Activated CD8-positive, alpha-beta memory T cell treated with anti-CD3 and anti-CD28 coated beads, Interleukin-2, amount 50 U/mL, for 4 hours (primary cell): ENCODE measurements at regions not wholly inside any gene's neighbourhood (a gene's known extent, or its start where the extent isn't known, plus 50 kb on each side); places are given as distances from the start of the nearest gene placed in this dataset.

Experiments
- DNase-seq: peaks from one replicate; pipeline ENCODE4 v3.0.0-alpha.2; 2020

DNA sequence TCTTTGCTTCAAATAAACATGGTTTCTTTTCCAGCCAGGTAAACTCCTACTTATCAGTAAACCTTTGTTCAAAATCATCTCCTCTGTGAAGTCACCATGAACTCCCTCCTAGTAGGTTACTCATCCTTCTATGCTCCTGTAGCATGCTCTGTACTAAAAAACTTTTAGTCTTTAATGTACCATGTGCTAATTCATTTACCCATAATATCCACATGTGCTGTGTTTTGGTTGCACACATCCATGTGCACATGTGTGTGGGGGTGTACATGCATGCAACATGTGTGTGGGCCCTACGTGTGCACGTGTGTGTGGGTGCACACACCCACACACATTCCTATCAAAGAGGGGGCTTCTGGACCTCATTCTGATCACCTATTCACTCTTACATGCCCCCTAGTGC, 259.9 kb upstream of the SP4 start:
- no peak for DNase-seq

- DNase-seq: no peak
Measured at GRCh38 chr7:21169667-21170580, 258.0 kb upstream of the SP4 start.

GRCh38 chr7:21172800-21173199, 255.1 kb upstream of the SP4 start:
- no peak for DNase-seq

DNA sequence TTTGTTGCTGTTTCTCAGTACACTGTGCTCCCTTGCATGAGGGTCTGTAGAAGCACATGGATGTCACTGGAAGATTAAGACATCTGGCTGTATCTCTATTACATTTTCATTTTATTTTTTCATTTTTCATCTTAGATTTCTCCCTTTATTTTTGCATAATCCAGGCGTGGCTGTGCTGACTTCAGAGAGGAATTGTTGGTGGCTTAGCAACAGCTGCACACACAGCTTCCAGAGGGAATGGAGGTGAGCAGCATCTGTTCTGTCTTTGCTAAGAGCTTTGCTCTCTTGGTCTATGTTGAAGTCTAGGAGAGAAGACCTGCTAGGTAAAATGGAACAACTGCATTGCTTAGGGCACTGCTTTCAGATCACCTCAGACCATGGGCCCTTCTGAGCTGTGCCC, 254.4 kb upstream of the SP4 start:
- no peak for DNase-seq

DNA sequence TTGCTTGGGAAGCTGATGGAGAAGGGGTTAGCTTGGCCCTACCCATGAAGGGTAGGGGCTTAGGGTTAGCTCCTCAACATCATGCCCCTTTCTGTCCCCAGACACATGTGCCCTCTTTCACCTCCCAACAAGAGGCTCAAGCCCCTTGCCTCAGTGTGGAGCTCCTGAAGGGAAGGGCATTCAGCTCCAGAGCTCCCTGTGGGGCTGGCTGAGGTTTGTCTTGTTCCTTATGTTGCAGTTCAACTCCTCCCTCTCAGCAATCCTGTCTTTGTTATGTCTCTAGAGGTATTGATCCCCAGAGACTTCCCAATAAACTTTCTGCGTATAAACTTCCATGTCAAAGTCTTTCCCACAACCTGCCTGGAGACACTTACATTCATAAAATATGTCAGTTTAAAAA, 252.2 kb upstream of the SP4 start:
- DNase-seq: no peak

DNA sequence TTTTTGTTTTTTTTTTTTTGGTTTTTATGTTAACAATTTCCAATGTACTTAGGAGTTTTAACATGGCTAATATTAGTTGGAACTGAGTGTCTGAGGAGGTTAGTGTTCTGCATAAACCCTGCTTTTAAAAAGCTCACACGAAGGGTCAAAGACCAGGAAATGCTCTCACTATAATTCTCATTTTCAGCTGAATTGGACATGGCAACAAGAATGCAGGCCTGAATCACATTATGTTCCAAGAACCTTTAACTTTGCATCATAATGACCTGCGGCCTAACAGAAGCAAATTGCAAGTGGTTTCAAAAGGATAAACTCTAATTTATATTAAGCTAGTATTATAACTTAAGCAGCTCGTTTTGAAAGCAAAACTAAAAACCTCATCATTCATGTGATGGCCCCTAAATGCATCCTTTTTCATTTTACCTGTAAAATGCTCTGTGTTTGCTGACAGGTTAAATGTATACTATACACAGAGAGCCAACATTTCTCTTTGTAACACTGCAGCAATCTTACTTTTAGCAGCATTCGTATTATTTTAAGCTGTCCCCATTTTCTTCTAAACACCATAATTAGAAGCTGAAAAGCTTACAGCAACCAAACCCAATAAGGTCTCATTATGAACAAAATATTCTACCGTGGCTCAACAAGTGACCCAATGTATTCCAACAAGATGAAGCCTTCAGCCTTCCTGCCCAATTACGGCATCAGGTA, 242.8 kb upstream of the SP4 start:
- no peak for DNase-seq

- no peak for DNase-seq
Measured at GRCh38 chr7:21185653-21186265, 242.1 kb upstream of the SP4 start.

DNA sequence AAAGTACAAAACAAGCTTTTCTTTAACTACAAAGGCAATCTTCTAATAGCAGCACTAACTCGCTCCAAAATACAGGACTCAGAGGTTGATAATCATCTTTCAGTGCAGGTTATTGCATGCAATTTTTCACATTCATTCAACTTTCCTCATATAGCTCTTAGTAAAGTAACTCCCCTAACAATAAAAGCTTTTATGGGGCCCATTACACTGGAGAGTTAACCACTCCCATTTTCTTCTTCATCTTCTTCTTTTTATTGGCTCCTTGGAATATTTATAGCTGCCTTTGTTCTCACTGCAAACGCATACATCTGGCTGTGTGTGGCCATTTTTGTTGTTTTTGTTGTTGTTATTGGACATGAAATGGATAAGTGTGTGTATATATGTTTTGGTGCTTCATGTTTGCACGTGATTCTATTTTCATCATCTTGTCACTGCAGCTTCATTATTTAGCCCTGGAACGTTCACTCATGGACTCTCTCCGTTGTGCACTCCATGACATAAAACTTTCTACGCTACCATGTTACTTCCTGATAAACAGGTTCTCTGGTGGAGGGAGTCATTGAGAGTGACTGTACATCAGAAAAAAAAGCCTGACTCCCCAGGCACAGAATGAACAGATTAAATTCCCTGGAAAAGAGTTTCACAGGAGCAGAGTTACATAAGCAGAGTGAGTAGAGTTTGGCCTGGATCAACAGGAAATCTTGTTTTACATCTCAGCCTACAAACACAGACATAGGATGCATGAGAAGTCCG, 236.4 kb upstream of the SP4 start:
- DNase-seq: no peak

DNA sequence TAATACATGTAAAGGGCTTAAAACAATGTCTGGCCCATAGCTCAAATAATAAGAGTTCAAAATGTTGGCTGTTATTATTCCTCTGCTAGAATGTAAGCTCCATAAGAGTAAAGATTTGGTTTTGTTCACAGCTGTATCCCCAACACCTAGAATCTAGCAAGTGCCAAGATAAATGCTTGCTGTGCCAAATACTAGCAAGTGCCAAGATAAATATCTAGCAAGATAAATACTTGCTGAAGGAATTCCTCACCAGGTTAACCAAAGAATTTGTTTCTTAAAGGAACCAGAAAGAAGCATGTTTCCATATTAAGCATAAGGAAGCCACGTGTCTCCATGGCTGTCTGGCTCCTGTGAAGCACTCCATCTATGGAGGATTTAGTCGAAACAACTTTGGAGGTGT, 235.2 kb upstream of the SP4 start:
- DNase-seq: no peak

DNA sequence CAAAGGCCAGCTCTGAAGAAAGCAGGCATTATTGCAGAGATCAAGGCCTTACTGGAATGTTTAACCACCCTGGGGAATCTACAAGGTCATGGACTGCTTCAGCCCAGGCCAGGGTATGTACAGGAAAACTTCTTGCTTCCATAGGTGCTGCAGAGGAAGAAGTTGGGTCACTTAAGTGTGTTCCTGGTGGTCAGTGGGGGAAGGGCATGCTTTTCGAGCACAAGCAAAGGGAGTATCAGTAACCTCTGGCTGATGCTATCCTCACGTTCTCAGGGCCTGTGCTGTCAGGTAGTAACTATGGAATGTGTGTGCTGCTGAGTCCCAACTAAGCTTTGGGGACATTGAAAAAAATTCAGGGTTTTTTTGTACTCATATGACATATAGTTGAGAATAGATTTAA, 234.0 kb upstream of the SP4 start:
- no peak for DNase-seq

GRCh38 chr7:21194936-21195335, 232.9 kb upstream of the SP4 start:
- DNase-seq: no peak

DNA sequence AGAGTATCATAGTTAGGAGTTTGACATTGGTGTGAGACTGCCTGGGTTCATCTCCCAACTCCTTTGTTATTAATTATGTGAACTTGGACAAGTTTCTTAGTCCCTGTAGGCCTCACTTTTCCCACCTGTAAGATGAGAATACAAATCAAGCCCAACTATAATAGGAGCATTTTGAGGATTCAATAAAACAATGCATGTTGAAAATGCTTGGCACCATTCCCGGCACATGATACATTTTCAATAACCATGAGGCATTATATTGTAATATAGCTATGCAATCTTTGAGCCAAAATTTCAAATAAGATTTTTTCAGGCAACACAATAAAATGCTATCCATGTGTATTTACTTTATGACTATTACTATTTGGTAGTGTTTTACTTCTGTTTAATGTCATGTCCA, 229.0 kb upstream of the SP4 start:
- no peak for DNase-seq

DNA sequence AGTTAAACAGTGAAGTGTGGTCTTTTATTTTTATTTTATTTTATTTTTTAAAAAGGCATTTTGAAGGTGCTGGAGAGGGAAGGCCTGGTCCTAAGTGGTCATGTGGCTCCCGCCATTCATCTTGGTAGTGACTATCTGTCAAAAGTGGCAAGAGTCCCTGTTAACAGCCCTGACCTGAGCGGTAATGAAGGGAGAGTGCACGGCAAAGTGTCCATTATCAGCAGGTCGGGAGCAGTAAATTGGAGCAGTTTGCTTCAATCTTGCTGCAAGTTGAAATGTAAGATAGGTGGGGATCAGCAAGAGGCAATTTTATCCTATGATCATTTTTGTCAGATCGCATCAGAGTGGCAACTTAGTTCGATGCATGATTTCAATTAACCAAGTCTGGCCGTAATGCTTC, 227.4 kb upstream of the SP4 start:
- no peak for DNase-seq

DNA sequence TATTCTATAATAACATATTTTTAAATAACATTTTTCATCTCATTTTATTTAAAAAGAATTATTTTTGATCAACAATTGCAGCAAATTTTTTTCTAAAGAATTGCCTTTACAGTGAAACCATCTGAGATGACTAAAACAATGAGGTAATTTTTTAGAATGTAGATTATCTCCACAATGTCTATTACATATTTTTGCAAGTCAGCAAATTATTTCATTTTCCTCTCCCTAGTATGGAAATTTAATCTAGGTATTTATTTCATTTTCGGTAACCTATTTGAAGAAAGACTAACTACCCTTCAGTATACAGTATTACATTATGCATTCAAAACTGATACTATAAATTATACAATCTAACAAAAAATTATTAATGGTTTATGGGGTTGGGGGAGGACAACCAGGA, 213.2 kb upstream of the SP4 start:
- no peak for DNase-seq

DNA sequence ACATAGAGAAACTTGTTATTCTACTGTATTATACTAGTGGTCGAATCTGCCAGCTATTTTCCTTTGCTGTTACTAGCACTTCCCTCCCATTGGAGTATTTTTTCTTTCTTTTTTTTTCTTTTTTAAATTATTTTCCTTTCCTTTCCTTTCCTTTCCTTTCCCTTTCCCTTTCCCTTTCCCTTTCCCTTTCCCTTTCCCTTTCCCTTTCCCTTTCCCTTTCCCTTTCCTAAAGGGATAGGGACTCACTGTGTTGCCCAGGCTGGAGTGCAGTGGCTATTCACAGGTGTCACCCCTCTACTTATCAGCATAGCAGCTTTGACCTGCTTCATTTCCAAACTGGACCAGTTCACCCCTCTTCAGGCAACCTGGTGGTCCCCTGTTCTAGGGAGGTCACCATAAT, 212.6 kb upstream of the SP4 start:
- no peak for DNase-seq

GRCh38 chr7:21217365-21217764, 210.5 kb upstream of the SP4 start:
- DNase-seq: no peak

DNA sequence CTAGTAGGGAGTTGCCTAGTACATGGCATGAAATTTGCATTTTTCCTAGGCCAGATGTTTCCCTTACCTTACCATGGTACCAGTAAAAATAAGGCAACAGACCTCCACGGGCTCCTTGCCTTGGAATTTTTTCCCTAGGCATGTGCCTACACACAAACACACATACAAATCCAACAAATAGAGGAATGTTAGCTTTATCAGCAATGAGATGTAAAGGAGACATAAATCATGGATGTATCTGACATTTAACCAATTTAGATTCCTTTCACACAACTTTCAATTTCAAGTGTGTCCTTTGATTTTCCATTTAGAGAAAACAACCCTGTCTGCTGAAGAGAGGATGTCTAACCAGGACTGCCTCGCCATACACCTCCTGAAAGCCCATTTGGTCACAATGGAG, 209.7 kb upstream of the SP4 start:
- DNase-seq: no peak

GRCh38 chr7:21221130-21221529, 206.8 kb upstream of the SP4 start:
- no peak for DNase-seq

DNA sequence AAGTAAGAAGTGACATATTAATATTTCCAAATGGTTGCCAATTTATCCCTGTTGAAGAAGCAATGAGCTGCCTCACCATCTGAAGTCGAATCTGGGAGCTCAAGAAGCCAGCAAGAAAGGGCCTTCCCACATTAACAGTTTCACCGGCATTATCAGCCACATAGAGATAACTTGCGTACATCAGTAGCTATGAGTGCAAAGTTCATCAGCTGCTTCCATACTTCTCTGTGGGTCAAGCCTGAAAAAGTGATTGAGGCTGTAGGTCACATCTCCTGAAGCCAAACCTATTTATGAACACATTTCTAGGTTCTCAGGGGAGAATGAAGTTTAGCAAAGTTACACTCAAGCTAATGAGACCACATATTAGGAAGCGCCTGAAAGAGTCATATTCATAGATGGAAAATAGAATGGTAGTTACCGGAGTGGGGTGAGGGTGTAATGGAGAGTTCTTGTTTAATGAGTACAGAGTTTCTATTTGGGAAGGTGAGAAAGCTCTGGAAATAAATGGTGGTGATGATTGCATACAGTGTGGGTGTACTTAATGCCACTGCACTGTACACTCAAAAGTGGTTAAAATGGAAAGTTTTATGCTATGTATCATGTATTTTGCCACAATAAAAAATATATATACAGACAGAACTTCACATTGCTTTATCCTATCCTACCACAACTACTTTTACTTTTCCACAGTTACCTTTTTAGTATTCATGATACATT, 189.3 kb upstream of the SP4 start:
- no peak for DNase-seq

DNA sequence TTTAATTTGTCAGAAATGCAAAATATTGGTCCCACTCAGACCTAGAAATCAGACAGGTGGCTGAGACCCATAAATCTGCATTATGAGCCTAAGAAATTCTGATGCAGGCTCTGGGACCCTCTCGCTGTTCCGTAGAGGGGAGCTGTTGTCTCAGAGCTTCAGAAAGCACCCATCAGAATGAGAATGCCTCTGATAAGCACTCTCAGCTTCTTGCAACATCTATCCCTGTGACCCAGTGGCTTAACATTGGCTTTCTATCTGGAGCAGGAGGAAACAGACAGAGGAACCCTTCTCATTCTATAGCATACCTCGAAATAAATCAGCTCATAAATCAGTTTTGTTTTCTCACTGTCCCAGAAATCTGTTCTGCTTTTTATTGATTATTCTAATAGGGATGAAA, 184.6 kb upstream of the SP4 start:
- no peak for DNase-seq

DNA sequence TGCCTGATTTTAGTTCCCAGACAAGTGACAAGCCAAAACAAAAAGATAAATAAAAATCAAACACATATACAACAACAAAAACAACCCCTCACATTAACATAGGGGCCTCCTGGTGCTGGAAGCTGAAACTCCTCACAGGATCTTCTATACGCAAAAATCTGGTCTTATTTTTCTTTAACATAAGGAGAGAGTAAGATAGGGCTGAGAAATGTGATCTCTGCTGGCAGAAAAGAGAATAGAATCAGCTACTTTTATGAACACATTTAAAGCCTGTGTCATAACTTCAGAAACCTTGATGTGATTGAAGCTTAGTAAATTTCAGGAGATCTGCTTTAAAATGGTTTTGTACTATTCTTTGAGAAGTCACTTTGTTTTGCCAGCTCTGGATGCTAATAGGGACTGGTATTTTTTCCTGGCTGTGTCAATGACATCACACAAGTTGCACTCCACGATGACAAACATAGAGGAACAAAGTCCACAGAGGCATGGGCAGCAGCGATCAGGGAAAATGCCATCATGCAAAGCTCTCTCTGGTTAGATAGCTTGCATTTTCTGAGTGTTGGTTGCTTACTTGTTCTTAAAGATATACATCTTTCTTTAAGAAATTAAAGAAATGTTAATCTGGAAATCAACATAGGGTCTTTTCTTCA, 176.6 kb upstream of the SP4 start:
- no peak for DNase-seq
